ENCODE measurements at regions not wholly inside any gene's neighbourhood (a gene's known extent, or its start where the extent isn't known, plus 50 kb on each side); places are given as distances from the start of the nearest gene placed in this dataset.

DNA sequence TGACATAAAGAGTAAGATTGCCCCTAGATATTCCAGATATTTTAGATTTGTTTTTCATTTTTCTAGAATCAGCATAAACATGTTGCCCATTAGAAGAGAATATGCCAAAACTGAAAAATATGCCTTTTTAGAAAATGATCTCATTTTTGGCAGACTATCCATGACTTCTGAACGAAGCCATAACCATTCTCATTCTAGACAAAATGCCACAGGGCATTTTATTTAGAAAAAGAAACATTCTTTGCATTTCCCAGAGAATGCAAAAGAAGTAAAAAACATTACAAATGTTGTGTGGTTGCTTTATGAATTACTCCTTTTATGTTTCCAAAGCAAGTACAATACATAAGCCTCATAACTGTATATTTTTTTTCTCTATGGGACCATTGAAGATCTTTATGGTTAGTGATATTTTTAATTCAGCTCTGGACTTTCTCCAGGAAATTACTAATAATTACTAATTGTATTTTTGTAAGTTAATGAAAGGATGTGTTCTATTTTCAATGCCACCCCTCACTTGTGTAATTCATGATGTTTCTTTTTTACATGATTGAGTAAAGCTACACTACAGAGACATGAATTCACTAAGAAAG is 109.6 kb upstream of the SEM1 start:
- TF ChIP-seq ZNF274 (IDR thresholded peaks at IDR 0.05; ENCODE audit: low read depth, low read length), result no peak
- TF ChIP-seq YY1 (IDR thresholded peaks at IDR 0.05; ENCODE audit: insufficient read depth, insufficient read length), result no peak
- no peak for TF ChIP-seq SUZ12 (IDR thresholded peaks at IDR 0.05; ENCODE audit: extremely low read depth, insufficient read depth, insufficient read length)
